ENCODE measurements at regions not wholly inside any gene's neighbourhood (a gene's known extent, or its start where the extent isn't known, plus 50 kb on each side); places are given as distances from the start of the nearest gene placed in this dataset.

- Histone ChIP-seq H3K36me3 (ENCODE audit: control insufficient read depth, insufficient read depth, low read length) (no peaks in the 10 kb centered on the region), H3K9me3 (ENCODE audit: control insufficient read depth, low read length) (no peaks in the 10 kb centered on the region), H3K27me3 (replicated peaks; ENCODE audit: control insufficient read depth, insufficient read depth, low read length, poor library complexity, severe bottlenecking) (no peaks in the 10 kb centered on the region), H3K4me1 (ENCODE audit: control insufficient read depth, insufficient read depth, low read length, poor library complexity, severe bottlenecking) (no peaks in the 10 kb centered on the region), H3K27ac (ENCODE audit: insufficient read depth, low read length, poor library complexity, severe bottlenecking) (no peak overlapping the region), H3K4me3 (ENCODE audit: insufficient read depth, low read depth, low read length, poor library complexity, severe bottlenecking) (no peak overlapping the region)
- no peak for DNase-seq
These were observed 97.1 kb upstream of the TBCA start for GRCh38 chr5:77873239-77873638.

- Histone ChIP-seq H3K4me1 (ENCODE audit: control insufficient read depth, insufficient read depth, low read length, poor library complexity, severe bottlenecking) (no peaks in the 10 kb centered on the region), H3K27ac (ENCODE audit: insufficient read depth, low read length, poor library complexity, severe bottlenecking) (no peak overlapping the region), H3K27me3 (replicated peaks; ENCODE audit: control insufficient read depth, insufficient read depth, low read length, poor library complexity, severe bottlenecking) (no peaks in the 10 kb centered on the region), H3K4me3 (ENCODE audit: insufficient read depth, low read depth, low read length, poor library complexity, severe bottlenecking) (no peak overlapping the region), H3K36me3 (ENCODE audit: control insufficient read depth, insufficient read depth, low read length) (no peaks in the 10 kb centered on the region), H3K9me3 (ENCODE audit: control insufficient read depth, low read length) (no peaks in the 10 kb centered on the region)
- no peak for DNase-seq
These were observed 95.8 kb upstream of the TBCA start for GRCh38 chr5:77871946-77872345.

GRCh38 chr5:77871016-77871415, 94.9 kb upstream of the TBCA start:
- Histone ChIP-seq H3K4me3 (ENCODE audit: insufficient read depth, low read depth, low read length, poor library complexity, severe bottlenecking) (no peak overlapping the region), H3K9me3 (ENCODE audit: control insufficient read depth, low read length) (no peaks in the 10 kb centered on the region), H3K4me1 (ENCODE audit: control insufficient read depth, insufficient read depth, low read length, poor library complexity, severe bottlenecking) (no peaks in the 10 kb centered on the region), H3K36me3 (ENCODE audit: control insufficient read depth, insufficient read depth, low read length) (no peaks in the 10 kb centered on the region), H3K27ac (ENCODE audit: insufficient read depth, low read length, poor library complexity, severe bottlenecking) (no peak overlapping the region), H3K27me3 (replicated peaks; ENCODE audit: control insufficient read depth, insufficient read depth, low read length, poor library complexity, severe bottlenecking) (no peaks in the 10 kb centered on the region)
- DNase-seq, result no peak

- H3K36me3 ChIP-seq (ENCODE audit: control insufficient read depth, insufficient read depth, low read length), result no peaks in the 10 kb centered on the region
- H3K4me1 ChIP-seq (ENCODE audit: control insufficient read depth, insufficient read depth, low read length, poor library complexity, severe bottlenecking), result no peaks in the 10 kb centered on the region
- no peaks in the 10 kb centered on the region for H3K9me3 ChIP-seq (ENCODE audit: control insufficient read depth, low read length)
- H3K27ac ChIP-seq (ENCODE audit: insufficient read depth, low read length, poor library complexity, severe bottlenecking), result no peak overlapping the region
- no peak overlapping the region for H3K4me3 ChIP-seq (ENCODE audit: insufficient read depth, low read depth, low read length, poor library complexity, severe bottlenecking)
- no peak for DNase-seq
- no peaks in the 10 kb centered on the region for H3K27me3 ChIP-seq (replicated peaks; ENCODE audit: control insufficient read depth, insufficient read depth, low read length, poor library complexity, severe bottlenecking)
These were observed 93.1 kb upstream of the TBCA start for GRCh38 chr5:77869116-77869798.

- no peaks in the 10 kb centered on the region for H3K27me3 ChIP-seq (replicated peaks; ENCODE audit: control insufficient read depth, insufficient read depth, low read length, poor library complexity, severe bottlenecking)
- H3K4me3 ChIP-seq (ENCODE audit: insufficient read depth, low read depth, low read length, poor library complexity, severe bottlenecking), result no peak overlapping the region
- no peak overlapping the region for H3K27ac ChIP-seq (ENCODE audit: insufficient read depth, low read length, poor library complexity, severe bottlenecking)
- no peaks in the 10 kb centered on the region for H3K4me1 ChIP-seq (ENCODE audit: control insufficient read depth, insufficient read depth, low read length, poor library complexity, severe bottlenecking)
- H3K36me3 ChIP-seq (ENCODE audit: control insufficient read depth, insufficient read depth, low read length), result no peaks in the 10 kb centered on the region
- DNase-seq, result no peak
- H3K9me3 ChIP-seq (ENCODE audit: control insufficient read depth, low read length), result no peaks in the 10 kb centered on the region
These were observed 91.8 kb upstream of the TBCA start for GRCh38 chr5:77867914-77868313.

- DNase-seq, result no peak
- no peaks in the 10 kb centered on the region for H3K4me1 ChIP-seq (ENCODE audit: control insufficient read depth, insufficient read depth, low read length, poor library complexity, severe bottlenecking)
- no peak overlapping the region for H3K4me3 ChIP-seq (ENCODE audit: insufficient read depth, low read depth, low read length, poor library complexity, severe bottlenecking)
- no peaks in the 10 kb centered on the region for H3K36me3 ChIP-seq (ENCODE audit: control insufficient read depth, insufficient read depth, low read length)
- H3K27ac ChIP-seq (ENCODE audit: insufficient read depth, low read length, poor library complexity, severe bottlenecking), result no peak overlapping the region
- H3K9me3 ChIP-seq (ENCODE audit: control insufficient read depth, low read length), result no peaks in the 10 kb centered on the region
- no peaks in the 10 kb centered on the region for H3K27me3 ChIP-seq (replicated peaks; ENCODE audit: control insufficient read depth, insufficient read depth, low read length, poor library complexity, severe bottlenecking)
These were observed 91.1 kb upstream of the TBCA start for GRCh38 chr5:77867194-77867691.

GRCh38 chr5:77866198-77866597, 90.1 kb upstream of the TBCA start:
- H3K4me1 ChIP-seq (ENCODE audit: control insufficient read depth, insufficient read depth, low read length, poor library complexity, severe bottlenecking), result no peaks in the 10 kb centered on the region
- no peaks in the 10 kb centered on the region for H3K36me3 ChIP-seq (ENCODE audit: control insufficient read depth, insufficient read depth, low read length)
- H3K9me3 ChIP-seq (ENCODE audit: control insufficient read depth, low read length), result no peaks in the 10 kb centered on the region
- no peak overlapping the region for H3K27ac ChIP-seq (ENCODE audit: insufficient read depth, low read length, poor library complexity, severe bottlenecking)
- H3K27me3 ChIP-seq (replicated peaks; ENCODE audit: control insufficient read depth, insufficient read depth, low read length, poor library complexity, severe bottlenecking), result no peaks in the 10 kb centered on the region
- DNase-seq, result no peak
- H3K4me3 ChIP-seq (ENCODE audit: insufficient read depth, low read depth, low read length, poor library complexity, severe bottlenecking), result no peak overlapping the region

GRCh38 chr5:77864997-77865396, 88.9 kb upstream of the TBCA start:
- H3K36me3 ChIP-seq (ENCODE audit: control insufficient read depth, insufficient read depth, low read length), result no peaks in the 10 kb centered on the region
- no peaks in the 10 kb centered on the region for H3K27me3 ChIP-seq (replicated peaks; ENCODE audit: control insufficient read depth, insufficient read depth, low read length, poor library complexity, severe bottlenecking)
- H3K9me3 ChIP-seq (ENCODE audit: control insufficient read depth, low read length), result no peaks in the 10 kb centered on the region
- no peaks in the 10 kb centered on the region for H3K4me1 ChIP-seq (ENCODE audit: control insufficient read depth, insufficient read depth, low read length, poor library complexity, severe bottlenecking)
- H3K4me3 ChIP-seq (ENCODE audit: insufficient read depth, low read depth, low read length, poor library complexity, severe bottlenecking), result no peak overlapping the region
- H3K27ac ChIP-seq (ENCODE audit: insufficient read depth, low read length, poor library complexity, severe bottlenecking), result no peak overlapping the region
- DNase-seq, result no peak

- no peaks in the 10 kb centered on the region for H3K4me1 ChIP-seq (ENCODE audit: control insufficient read depth, insufficient read depth, low read length, poor library complexity, severe bottlenecking)
- no peak overlapping the region for H3K27ac ChIP-seq (ENCODE audit: insufficient read depth, low read length, poor library complexity, severe bottlenecking)
- no peaks in the 10 kb centered on the region for H3K9me3 ChIP-seq (ENCODE audit: control insufficient read depth, low read length)
- no peaks in the 10 kb centered on the region for H3K36me3 ChIP-seq (ENCODE audit: control insufficient read depth, insufficient read depth, low read length)
- no peaks in the 10 kb centered on the region for H3K27me3 ChIP-seq (replicated peaks; ENCODE audit: control insufficient read depth, insufficient read depth, low read length, poor library complexity, severe bottlenecking)
- no peak overlapping the region for H3K4me3 ChIP-seq (ENCODE audit: insufficient read depth, low read depth, low read length, poor library complexity, severe bottlenecking)
- no peak for DNase-seq
These were observed 87.0 kb upstream of the TBCA start for GRCh38 chr5:77863181-77863580.

GRCh38 chr5:77861576-77861975, 85.4 kb upstream of the TBCA start:
- no peaks in the 10 kb centered on the region for H3K4me1 ChIP-seq (ENCODE audit: control insufficient read depth, insufficient read depth, low read length, poor library complexity, severe bottlenecking)
- no peaks in the 10 kb centered on the region for H3K9me3 ChIP-seq (ENCODE audit: control insufficient read depth, low read length)
- H3K36me3 ChIP-seq (ENCODE audit: control insufficient read depth, insufficient read depth, low read length), result no peaks in the 10 kb centered on the region
- no peak overlapping the region for H3K4me3 ChIP-seq (ENCODE audit: insufficient read depth, low read depth, low read length, poor library complexity, severe bottlenecking)
- H3K27me3 ChIP-seq (replicated peaks; ENCODE audit: control insufficient read depth, insufficient read depth, low read length, poor library complexity, severe bottlenecking), result no peaks in the 10 kb centered on the region
- H3K27ac ChIP-seq (ENCODE audit: insufficient read depth, low read length, poor library complexity, severe bottlenecking), result no peak overlapping the region
- DNase-seq, result no peak
